PFSK-1 (cell line): ENCODE measurements at regions not wholly inside any gene's neighbourhood (a gene's known extent, or its start where the extent isn't known, plus 50 kb on each side); places are given as distances from the start of the nearest gene placed in this dataset.

Experiments used
- FOXP2 ChIP-seq: optimal IDR thresholded peaks from 2 replicates; pipeline ENCODE3; 2011; ENCODE audit warnings: borderline replicate concordance, control low read depth, inconsistent platforms; ENCODE audit not compliant: insufficient read depth; ENCODE audit errors: extremely low read length, extremely low read depth
- POLR2AphosphoS5 ChIP-seq: IDR thresholded peaks from 2 replicates; pipeline ENCODE4 v1.6.1; 2012; ENCODE audit warnings: low read depth, mild to moderate bottlenecking, control low read depth, low read length, moderate library complexity
- SIN3A ChIP-seq: IDR thresholded peaks from 2 replicates; pipeline ENCODE4 v1.6.1; 2012; ENCODE audit warnings: mild to moderate bottlenecking, low read length, moderate library complexity, borderline replicate concordance; ENCODE audit not compliant: insufficient read depth
- TAF1 ChIP-seq: IDR thresholded peaks from 2 replicates; pipeline ENCODE4 v1.6.1; 2012; ENCODE audit warnings: low read length, control low read depth, borderline replicate concordance; ENCODE audit not compliant: insufficient read depth
- TF ChIP-seq, protein P1 (sequence below), 2 experiments: IDR thresholded peaks; 2 replicates each; pipeline versions ENCODE4 v1.6.1 to v1.8.0; 2011 to 2012; ENCODE audit warnings: low read depth in 2 of 2, low read length in 2 of 2, control low read depth in 1 of 2, inconsistent platforms in 1 of 2, mild to moderate bottlenecking in 1 of 2, moderate library complexity in 1 of 2; ENCODE audit not compliant: insufficient read depth in 1 of 2

- TF ChIP-seq TAF1 (no peak), POLR2AphosphoS5 (no peak), SIN3A (no peak), FOXP2 (no peak)
- TF ChIP-seq, protein P1, sequence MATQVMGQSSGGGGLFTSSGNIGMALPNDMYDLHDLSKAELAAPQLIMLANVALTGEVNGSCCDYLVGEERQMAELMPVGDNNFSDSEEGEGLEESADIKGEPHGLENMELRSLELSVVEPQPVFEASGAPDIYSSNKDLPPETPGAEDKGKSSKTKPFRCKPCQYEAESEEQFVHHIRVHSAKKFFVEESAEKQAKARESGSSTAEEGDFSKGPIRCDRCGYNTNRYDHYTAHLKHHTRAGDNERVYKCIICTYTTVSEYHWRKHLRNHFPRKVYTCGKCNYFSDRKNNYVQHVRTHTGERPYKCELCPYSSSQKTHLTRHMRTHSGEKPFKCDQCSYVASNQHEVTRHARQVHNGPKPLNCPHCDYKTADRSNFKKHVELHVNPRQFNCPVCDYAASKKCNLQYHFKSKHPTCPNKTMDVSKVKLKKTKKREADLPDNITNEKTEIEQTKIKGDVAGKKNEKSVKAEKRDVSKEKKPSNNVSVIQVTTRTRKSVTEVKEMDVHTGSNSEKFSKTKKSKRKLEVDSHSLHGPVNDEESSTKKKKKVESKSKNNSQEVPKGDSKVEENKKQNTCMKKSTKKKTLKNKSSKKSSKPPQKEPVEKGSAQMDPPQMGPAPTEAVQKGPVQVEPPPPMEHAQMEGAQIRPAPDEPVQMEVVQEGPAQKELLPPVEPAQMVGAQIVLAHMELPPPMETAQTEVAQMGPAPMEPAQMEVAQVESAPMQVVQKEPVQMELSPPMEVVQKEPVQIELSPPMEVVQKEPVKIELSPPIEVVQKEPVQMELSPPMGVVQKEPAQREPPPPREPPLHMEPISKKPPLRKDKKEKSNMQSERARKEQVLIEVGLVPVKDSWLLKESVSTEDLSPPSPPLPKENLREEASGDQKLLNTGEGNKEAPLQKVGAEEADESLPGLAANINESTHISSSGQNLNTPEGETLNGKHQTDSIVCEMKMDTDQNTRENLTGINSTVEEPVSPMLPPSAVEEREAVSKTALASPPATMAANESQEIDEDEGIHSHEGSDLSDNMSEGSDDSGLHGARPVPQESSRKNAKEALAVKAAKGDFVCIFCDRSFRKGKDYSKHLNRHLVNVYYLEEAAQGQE (IDR thresholded peaks at IDR 0.05; ENCODE audit: insufficient read depth in 1 of 2, low read depth in 2 of 2, low read length in 2 of 2) = no peak
These were observed 348.0 kb upstream of the TARS1 start for GRCh38 chr5:33092719-33093118.

GRCh38 chr5:33102551-33102950 lies 338.2 kb upstream of the TARS1 start:
- TF ChIP-seq POLR2AphosphoS5 = no peak
- no peak for TF ChIP-seq SIN3A
- TF ChIP-seq, protein P1 (IDR thresholded peaks at IDR 0.05; ENCODE audit: insufficient read depth in 1 of 2, low read depth in 2 of 2, low read length in 2 of 2) = no peak
- TF ChIP-seq TAF1 = no peak
- no peak for TF ChIP-seq FOXP2

DNA sequence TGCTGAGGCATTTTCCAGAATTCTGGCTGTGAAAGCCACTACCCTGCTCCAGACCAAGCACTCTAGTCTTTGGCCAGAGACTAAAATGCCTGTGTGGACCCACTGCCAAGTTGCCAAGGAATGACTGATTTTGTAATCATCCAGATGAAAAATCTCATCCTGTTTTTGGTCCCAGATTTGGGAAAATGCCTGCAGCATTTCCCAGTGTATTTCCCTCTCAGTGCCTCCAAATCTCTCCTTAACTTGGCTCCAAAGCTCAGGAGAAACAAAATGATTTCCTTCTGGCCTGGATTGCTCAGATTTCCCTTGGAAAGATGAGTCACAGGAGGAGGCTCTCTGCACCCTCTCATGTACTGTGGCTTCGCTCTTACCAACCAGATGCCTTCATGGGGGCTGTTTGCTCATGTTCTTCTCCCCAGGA lies 335.2 kb upstream of the TARS1 start:
- TF ChIP-seq TAF1 (no peak), FOXP2 (no peak), SIN3A (no peak), POLR2AphosphoS5 (no peak)
- TF ChIP-seq, protein P1 (IDR thresholded peaks at IDR 0.05; ENCODE audit: insufficient read depth in 1 of 2, low read depth in 2 of 2, low read length in 2 of 2) = no peak

DNA sequence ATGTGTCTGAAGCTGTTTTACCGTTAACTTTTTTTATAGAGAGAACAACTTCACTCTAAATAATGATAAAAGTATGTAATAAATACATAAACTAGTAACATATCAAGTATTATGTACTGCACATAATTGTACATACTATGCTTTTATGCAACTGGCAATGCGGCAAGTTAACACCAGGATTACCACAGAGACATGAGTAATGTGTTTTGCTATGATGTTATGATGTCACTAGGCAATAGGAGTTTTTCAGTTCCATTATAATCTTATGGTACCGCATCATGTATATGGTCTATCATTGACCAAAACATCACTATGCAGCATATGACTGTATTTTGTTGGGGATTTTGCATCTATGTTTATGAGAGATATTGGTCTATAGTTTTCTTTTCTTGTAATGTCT lies 326.4 kb upstream of the TARS1 start:
- TF ChIP-seq SIN3A (no peak), TAF1 (no peak)

DNA sequence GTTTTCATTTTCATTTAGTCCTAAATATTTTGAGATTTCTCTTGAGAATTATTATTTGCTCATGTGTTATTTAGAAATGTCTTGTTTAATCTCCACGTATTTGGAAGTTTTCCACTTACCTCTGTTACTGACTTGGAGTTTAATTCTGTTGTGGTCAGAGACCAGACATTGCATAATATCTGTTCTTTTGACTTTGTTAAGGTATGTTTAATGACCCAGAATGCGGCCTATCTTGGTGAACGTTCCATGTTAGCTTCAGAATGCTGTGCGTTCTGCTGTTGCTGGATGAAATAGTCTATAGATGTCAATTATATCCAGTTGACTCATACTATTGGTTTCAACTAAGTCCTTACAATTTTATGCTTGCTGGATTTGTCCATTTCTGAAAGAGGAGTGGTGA lies 325.3 kb upstream of the TARS1 start:
- TF ChIP-seq POLR2AphosphoS5 = no peak
- TF ChIP-seq SIN3A = no peak
- TF ChIP-seq, protein P1 (IDR thresholded peaks at IDR 0.05; ENCODE audit: insufficient read depth in 1 of 2, low read depth in 2 of 2, low read length in 2 of 2) = no peak
- TF ChIP-seq TAF1 = no peak
- no peak for TF ChIP-seq FOXP2
